H4 (cell line): ENCODE measurements at regions not wholly inside any gene's neighbourhood (a gene's known extent, or its start where the extent isn't known, plus 50 kb on each side); places are given as distances from the start of the nearest gene placed in this dataset.
"Not testable (repeated sequence)": the region's sequence is repeated elsewhere in the genome, so short reads cannot be mapped to it uniquely, and the experiment has no call there.

Experiments used
- DNase-seq: peaks from one replicate; pipeline ENCODE4 v3.0.0-alpha.2; 2015; ENCODE audit warnings: low spot score

DNA sequence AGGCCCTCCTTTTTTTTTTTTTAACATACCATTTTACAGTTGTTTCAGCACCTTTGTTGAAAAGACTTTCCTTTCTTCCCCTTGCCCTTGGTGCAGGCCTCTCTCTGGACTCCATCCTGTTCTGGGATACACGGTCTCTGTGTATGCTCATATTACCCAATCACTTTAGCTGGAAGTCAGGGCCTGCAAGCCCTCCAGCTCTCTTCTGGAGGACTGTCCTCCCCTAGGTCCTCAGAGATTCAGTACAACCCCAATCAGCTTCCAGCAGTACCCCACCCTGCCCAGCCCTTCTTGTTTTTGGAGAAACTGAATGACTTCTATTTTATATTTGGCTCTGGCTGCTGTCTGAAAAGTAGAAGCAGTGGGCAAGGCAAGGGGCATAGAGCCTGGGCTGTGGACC is 270.8 kb downstream of the KLF13 start:
- DNase-seq = no peak

DNA sequence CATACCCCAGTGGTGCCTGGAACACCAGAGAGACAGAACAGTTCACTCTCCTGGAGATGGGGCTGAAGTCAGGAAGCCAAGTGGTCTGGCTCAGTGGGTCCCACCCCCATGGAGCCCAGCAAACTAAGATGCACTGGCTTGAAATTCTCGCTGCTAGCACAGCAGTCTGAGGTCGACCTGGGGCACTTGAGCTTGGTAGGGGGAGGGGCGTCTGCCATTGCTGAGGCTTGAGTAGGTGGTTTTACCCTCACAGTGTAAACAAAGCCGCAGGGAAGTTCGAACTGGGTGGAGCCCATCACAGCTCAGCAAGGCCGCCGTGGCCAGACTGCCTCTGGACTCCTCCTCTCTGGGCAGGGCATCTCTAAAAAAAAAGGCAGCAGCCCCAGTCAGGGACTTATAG is 272.0 kb downstream of the KLF13 start:
- DNase-seq = peak; percentile 62

DNA sequence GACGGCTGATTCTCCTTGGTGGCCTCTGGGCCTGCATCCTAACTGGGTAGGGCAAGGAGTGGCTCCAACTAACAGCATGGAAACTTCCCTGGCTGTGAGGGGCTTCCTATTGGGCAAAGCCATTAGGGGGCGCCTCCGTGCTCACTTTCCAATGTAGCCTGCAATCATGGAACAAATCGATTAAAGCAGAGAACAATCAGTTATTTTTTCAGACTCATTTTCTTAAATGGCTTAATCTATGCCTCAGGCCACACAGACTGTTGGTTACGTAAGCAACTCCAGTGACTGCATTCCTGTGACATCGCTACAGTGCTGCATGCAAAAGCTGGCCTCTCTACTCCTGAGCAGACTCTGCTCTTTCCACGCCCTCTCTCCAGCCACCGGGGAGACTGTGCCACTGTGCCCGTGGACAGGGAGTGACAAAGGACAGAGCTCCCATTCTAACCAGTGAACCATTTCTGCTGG is 278.9 kb downstream of the KLF13 start:
- peak; percentile 62 for DNase-seq

DNA sequence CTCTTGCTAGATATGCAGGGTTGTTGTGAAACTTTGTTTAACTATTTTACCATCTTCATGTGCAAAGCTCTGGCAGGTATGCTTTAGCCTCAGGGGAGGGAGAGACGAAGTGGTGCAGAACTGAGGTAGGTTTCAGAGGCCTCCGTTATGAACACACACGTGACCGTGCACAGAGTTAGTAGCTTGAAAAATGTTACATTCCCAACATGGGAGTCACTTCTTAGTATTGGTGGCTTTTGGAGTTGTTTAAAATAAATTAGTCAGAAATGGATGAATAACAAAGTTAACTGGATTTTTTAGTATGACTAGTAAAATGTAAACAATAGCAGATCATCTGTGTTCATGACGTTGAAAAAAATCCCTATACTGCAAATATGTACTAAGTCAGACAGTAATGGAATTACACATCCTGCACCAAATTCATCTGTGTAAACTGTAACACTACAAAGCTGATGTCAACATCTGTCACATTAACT is 279.6 kb downstream of the KLF13 start:
- peak; percentile 25 for DNase-seq

DNA sequence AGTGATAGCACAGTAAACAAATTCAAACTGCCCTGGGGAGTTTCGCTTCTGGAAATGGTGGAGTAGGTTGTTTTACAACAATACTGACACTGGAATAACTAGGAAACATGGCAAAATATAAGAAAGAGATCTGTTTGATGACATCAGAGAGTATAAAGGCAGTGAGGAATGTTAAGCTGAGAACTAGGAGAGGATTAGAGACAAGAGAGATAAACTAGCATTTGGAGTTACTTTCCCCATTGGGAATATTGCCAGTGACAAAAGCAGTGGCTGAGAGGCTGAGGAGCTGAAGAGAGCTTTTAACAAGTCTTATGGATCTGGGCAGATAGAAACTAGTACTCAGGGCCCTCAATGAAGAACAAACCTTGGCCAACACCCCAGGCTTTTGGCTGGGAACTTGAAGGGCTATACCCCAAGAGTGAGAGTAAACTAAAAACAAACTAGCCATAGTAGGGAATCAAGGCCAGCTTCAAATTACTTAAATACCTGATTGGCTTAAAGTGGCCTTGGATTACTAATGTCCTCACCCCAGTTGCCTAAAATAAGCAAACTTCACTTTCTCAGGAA is 280.4 kb downstream of the KLF13 start:
- no peak for DNase-seq

DNA sequence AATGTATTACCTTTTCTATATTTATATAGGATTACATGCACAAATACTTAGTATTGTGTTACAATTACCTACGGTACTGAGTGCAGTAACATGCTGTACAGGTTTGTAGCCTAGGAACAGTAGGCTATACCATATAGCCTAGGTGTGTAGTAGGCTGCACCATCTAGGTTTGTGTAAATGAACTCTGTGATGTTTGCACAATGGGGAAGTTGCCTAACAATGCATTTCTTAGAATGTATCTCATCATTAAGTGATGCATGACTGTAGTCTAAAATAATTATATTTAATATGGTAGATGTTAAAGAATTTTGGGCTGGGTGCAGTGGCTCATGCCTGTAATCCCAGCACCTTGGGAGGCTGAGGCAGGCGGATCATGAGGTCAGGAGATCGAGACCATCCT is 281.0 kb downstream of the KLF13 start:
- DNase-seq = no peak

DNA sequence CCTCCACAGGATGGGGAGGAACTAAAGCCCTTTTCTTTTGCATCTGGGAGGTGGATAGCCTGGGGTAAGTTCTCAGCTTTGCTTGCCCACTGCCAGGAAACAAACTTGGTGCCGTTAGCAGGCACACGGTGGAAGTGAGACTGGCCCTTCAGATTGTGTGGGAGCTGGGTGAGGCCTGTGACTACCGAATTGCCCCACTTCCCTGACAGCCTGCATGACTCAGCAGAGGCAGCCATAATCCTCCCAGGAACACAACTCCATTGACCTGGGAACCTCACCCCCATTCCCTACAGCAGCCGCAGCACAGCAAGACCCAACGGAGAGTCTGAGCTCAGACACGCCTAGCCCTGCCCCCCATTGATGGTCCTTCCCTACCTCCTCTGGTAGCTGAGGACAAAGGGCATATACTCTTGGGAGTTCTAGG is 282.6 kb downstream of the KLF13 start:
- DNase-seq = no peak

DNA sequence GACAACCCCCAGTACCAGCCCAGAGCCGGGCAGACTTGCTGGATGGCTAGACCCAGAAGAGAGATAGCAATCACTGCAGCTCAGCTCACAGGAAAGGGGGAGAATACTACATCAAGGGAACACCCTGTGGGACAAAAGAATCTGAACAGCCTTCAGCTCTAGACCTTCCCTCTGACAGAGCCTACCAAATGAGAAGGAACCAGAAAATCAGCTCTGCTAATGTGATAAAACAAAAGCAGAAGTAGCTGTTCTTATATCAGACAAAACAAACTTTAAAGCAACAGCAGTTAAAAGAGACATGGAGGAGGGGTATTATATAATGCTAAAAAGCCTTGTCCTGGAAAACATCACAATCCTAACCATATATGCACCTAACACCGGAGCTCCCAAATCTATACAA is 283.3 kb downstream of the KLF13 start:
- DNase-seq = no peak

DNA sequence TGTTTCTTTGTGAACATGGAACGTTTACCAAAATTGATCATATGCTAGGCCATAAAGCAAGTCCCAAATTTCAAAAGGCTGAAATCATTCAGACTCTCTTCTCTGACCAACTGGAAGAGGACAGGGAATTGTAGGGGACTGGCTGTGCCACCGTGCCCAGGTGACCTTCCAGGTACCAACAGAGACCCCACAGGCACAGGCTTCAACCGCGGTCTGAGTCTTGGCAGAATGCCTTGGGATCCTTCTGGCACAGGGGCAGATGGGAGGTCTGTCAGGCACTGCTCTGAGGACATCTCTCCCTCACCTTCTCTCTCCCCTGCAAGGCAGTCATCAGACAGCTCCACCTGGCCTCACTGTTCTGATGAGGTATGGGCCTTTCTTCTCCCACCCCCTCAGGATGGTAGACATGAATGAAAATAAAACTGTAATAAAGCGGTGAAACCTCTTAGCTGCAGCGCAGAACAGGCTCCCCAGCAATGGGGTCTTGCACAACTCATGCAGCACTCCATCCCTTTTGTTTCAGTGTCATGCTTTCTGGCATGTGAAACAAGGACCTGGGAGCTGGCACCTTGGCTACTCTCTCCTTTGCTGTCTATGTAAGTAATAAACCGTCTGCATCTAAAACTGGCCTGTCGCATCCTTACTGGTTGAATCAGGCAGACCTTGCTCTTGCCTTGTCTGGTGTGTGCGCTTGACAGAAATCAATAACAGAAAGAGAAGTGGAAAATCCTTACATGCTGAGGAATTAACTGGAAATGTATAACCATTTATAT is 289.2 kb downstream of the KLF13 start:
- DNase-seq = no peak

DNA sequence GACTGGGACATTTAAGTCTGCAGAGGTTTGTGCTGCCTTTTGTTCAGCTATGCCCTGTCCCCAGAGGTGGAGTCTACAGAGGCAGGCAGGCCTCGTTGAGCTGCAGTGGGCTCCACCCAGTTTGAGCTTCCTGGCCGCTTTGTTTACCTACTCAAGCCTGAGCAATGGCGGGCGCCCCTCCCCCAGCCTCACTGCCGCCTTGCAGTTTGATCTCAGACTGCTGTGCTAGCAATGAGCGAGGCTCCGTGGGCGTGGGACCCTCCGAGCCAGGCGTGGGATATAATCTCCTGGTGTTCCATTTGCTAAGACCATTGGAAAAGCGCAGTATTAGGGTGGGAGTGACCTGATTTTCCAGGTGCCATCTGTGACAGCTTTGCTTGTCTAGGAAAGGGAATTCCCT is 296.7 kb downstream of the KLF13 start:
- not testable (repeated sequence) for DNase-seq

DNA sequence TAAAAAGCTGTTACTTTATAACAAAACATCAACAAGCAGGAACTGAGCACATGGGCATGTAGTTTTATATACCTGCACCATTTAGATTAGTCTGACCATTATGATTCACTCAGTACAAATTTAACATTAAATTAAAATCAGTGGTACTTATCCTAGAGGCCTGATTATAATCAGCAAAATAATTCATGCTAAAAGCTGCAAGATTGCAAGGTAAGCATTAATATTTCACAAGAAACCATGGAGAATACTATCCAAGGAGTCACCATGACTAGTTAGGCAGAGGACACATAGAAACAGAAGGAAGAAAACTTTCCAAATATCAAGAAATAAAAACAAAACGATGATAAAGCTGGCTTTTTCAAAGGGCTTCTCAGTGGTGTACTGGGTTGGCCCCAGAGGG is 297.5 kb downstream of the KLF13 start:
- not testable (repeated sequence) for DNase-seq

DNA sequence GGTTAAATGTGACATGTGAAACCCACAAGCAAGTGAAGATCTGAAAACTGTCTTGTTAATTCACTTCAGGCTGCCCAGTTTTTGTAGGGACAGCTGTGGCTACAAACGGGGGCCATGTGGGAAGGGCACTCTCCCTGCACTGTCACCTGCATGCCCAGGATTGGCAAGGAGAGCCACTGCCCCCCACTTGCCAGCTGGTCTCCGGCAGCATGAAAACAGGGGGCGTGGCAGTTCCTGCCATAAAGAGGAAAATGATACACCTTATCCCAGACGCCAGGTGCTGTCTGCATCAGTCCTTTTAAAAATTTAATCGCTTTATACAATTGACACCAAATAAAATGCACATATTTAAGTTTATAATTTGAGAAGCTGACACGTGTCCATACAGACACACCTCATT is 309.1 kb downstream of the KLF13 start:
- not testable (repeated sequence) for DNase-seq

DNA sequence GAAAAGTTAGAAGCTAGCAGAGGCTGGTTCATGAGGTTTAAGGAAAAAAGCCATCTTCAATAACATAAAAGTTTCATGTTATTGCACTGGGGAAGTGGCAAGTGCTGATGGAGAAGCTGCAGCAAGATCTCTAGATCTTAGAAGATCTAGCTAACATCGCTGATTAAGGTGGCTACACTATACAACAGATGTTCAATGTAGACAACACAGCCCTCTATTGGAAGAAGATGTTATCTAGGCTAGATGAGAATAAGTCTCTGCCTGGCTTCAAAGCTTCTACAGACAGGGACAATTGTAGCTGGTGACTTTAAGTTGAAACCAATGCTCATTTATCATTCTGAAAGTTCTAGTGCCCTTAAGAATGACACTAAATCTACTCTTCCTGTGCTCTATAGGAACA is 310.3 kb downstream of the KLF13 start:
- not testable (repeated sequence) for DNase-seq

DNA sequence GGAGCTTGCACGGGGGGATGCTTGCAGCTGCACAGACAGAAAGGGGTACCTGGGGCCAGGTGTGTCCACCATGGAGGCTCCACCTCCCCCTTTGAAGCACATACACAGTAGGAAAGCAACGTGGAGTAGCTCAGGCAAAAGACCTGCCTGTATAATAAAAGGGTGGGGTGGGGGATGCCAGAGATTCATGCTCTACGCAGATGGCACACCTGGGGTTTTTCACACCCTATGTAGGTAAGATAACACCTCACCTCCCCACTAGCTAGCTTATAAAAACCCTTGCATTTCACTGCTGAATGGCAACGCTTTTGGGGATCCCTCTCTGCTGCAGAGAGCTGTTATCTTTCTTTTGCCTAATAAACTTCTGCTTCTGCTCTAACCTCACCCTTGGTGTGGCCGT is 317.3 kb downstream of the KLF13 start:
- not testable (repeated sequence) for DNase-seq

DNA sequence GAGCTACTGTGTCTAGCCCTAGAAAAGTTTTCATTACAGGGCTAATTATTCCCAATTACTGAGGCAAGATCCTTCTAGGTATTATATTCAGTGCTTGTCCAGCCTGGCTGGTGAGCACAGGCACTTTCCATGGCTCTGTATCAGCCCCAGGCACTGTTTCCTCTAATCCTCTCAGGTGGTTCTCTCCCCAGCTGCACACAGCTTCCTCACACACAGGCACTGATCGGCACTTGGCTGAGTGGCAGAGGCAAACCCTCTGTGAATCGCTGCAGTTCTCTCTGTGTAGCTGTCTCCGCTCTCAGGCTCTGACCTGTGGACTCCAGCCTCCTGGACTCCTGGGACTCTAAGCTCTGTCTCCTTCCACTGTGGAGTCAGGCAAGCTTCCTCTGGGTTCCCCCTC is 318.1 kb downstream of the KLF13 start:
- DNase-seq = not testable (repeated sequence)

DNA sequence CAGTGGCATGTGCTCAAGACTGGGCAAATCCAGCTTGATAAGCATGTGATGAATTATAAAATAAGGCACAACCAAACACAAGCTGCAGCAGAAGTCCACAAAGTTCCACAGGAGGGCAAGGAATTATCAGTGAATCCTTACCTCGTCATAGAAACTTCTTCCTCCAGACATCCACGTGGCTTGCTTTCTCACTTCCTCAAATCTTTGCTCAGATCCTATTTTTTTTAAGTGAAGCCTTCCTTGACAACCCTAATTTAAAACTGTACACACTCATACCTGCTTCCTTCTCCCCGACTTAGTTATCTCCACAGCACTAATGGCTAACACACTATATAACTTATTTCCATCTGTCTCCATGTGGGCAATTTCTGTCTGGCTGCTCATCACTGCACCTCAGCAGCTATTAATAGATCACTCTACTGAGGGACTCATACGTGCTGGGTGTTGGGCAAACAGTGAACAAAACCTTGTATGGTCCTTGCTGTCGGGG is 320.7 kb downstream of the KLF13 start:
- not testable (repeated sequence) for DNase-seq

DNA sequence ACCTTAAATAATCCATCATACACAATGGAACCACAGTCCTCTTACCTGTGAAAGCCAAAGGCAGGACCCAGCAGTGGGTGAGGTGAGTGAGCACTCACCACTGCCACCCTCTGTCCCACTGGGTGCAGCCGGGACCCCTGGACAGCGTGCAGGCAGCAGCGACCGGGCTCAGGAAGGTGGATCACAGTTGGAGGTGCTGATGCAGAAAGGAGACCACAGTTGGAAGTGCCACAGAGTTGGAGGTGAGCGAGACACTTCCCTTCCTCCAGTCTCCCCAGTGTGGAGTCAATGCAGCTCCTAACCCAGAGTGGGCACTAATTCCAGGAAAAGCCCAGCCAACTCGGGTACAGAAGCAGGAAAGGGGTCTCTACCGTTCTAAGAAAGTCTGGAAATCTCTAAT is 323.0 kb downstream of the KLF13 start:
- not testable (repeated sequence) for DNase-seq

DNA sequence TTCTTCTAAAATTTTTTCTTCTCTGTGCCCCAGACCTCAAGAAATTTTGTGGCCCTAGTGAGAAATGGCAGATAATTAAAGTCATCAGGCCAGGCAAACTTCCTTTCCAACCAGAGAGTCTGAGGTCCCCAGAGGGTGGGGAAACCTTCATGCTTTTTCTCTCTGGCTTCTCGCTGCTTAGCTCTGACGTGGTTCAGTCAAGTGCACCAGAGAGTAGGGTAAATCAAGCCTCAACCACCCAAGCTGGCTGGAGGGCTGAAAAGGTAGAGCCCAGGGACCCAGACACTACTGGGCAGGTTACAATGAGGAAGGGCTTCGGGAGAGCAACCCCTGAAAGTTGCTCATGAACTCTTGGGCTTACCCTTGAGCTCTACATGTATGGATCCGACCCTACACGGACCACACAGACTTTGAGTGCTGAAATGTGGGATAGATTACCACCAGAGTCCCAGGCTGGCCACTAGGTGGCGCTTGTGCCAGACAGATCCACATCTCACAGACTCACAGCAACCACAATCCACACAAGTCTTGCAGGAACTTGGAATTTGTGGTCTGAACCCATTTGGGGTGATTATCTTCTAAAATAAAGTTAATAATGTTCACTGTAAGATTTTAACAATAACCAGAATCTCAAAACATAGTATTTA is 323.5 kb downstream of the KLF13 start:
- DNase-seq = not testable (repeated sequence)

DNA sequence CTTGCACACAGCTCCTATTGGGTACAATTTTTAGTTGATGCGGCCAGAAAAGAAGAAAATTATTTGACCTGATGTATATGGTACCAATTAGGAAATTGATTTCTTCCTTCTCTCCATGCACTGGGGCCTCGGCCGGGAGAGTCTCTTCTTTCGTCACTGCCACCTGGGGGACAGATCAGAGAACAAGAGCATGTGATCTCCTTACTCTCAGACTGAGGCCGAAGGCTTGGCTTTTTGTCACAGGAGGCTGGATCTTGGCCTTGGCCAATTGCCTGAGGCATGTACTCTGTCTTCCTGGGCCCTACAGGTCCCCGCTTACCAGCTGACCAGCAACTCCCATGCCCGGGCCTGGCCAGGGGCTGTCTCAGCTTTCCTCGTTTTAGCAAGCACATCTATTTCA is 330.3 kb downstream of the KLF13 start:
- DNase-seq = not testable (repeated sequence)

DNA sequence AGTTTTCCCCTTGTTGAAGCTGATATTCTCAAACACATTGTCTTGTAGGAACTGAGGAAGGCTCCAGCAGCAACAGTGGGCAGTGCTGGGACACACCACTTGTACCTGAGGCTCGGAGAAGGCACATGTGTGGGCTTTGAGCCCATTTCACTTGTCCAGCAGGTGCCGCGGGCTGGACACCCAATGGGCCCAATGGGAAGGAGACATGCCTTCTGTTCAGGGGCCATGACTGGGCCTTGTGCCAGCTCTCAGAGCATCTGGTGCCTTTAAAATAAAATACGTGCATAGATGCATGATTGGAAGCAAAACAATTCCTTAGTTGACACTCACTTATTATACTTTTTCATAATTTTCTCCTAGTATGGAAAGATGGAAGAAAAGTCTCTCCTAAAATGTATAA is 334.2 kb downstream of the KLF13 start:
- DNase-seq = no peak

DNA sequence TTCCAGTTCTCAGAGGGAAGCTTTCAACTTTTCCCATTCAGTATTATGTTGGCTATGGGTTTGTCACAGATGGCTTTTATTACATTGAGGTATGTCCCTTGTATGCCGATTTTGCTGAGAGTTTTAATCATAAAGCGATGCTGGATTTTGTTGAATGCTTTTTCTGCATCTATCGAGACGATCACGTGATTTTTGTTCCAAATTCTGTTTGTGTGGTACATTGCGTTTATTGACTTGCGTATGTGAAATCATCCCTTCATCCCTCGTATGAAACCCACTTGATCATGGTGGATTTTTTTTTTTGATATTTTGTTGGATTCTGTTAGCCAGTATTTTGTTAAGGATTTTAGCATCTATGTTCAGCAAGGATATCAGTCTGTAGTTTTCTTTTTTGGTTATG is 339.1 kb downstream of the KLF13 start:
- DNase-seq = not testable (repeated sequence)

DNA sequence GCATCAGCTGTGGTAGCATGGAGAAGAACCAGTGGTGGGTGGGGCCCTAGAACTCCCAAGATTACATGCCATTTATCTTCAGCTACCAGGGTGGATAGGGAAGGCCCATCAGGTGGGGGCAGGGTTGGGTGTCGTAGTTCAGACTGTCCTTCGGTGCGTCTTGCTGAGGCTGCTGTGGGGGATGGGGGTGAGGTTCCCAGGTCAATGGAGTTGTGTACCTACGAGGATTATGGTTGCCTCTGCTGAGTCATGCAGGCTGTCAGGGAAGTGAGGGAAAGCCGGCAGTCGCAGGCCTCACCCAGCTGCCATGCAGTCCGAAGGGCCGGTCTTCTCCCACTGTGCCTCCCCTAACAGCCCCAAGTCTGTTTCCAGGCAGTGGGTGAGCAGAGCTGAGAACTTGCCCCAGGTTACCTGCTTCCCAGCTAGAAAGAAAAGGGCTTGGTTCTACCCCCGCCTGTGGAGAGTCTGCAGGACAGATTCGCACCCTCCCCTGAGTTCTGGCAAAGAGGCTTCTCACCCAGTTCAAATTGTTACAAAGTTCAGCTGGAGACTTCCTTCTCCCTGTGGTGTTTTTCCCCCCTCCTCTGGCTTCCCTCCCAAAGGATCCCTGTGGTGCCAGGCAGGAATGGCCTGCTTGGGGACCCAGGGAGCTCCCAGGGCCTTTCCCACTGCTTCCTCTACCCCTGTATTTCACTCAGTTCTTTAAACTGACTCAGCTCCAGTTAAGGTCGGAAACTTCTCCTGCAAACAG is 342.7 kb downstream of the KLF13 start:
- DNase-seq = not testable (repeated sequence)
